Left cardiac atrium (tissue), 4 donors: ENCODE measurements at regions not wholly inside any gene's neighbourhood (a gene's known extent, or its start where the extent isn't known, plus 50 kb on each side); places are given as distances from the start of the nearest gene placed in this dataset.
"Not testable (repeated sequence)": the region's sequence is repeated elsewhere in the genome, so short reads cannot be mapped to it uniquely, and the experiment has no call there.

Experiments used
- ATAC-seq, 2 donors: fragments of 200-7000 bp; cut with Tn5 transposase; one replicate each; pipeline ENCODE4 v1.9.1; 2020; ENCODE audit warnings: mild to moderate bottlenecking in 2 of 2, moderate library complexity in 2 of 2
- DNase-seq: peaks from one replicate; pipeline ENCODE4 v3.0.0-alpha.2; 2020
- intact Hi-C, 2 donors: fragments of 100-400 bp; cut with DNase I; formaldehyde crosslinking; loops; one replicate each; pipeline versions ENCODE4 v1.14.1 to v1.15.1; 2022 to 2023
- donor health status: DM: no; HTN: yes; CAD: no.
- donor health status: DM: no; HTN: yes; CAD: no; lungs with severe emphysema.
- donor health status: DM: yes; HTN: yes; CAD: no.
- donor health status: Dilated cardiomyopathy.

DNA sequence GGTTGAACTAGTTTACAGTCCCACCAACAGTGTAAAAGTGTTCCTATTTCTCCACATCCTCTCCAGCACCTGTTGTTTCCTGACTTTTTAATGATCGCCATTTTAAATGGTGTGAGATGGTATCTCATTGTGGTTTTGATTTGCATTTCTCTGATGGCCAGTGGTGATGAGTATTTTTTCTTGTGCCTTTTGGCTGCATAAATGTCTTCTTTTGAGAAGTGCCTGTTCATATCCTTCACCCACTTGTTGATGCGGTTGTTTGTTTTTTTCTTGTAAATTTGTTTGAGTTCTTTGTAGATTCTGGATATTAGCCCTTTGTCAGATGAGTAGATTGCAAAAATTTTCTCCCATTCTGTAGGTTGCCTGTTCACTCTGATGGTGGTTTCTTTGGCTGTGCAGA, 462.0 kb upstream of the ZMIZ1 start:
- DNase-seq, intact Hi-C loops, ATAC-seq: not testable (repeated sequence)

DNA sequence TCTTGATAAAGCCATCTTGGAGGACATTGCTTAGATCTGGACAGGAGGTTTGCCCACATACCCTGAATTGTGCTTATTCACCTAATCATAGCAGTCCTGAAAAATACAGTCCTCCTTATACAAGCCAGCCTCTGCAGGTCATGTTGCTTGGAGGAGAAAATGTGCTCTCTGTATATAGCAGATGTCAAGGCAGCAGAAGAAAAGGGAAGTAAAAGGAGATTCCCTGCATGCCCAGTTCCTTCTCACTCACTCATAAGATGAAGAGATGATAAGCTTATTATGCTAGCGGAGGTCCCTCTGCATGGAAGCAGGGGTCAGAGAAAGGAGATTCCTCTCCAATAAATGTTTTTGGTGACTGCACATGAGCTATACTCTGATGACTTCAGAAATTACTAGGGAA, 458.8 kb upstream of the ZMIZ1 start:
- DNase-seq (no peak), ATAC-seq (no peak)
- intact Hi-C loops, result no loop called here

DNA sequence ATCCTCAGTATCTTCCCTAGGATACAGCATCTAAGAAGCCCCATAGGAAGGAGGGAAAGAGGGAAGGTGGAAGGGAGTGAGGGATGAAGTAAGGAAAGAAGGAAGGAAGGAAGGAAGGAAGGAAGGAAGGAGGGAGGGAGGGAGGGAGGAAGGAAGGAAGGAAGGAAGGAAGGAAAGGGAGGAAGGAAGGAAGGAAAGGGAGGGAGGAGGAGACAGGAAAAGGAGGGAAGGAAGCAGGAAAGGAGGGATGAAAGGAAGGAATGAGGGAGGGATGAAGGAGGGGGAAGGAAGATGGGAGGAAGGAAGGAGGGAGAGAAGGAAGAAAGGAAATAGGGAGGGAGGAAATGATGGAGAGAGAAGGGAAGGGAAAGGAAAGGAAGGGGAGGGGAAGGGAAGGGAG, 455.6 kb upstream of the ZMIZ1 start:
- intact Hi-C loops, result no loop called here
- DNase-seq, result no peak
- ATAC-seq, result no peak

DNA sequence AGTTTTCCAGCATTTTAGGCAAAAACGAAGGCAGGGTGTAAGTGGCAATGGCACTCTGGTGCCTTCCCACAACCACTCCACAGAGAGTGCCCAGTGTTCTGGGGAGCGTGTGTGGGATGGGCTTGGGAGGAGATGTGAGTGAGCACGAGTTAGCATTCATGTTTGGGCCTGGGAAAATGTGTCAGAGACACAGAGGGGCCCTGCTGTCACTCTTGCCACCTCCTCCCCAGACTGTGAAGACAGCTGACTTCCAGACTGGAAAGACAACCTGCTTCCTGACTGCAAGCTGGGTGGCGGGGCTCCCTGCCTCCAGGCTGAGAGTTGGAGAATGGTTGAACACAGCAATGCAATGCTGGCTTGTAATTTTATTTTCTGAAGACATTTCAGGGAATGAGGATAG, 454.5 kb upstream of the ZMIZ1 start:
- intact Hi-C loops, result no loop called here
- DNase-seq (no peak), ATAC-seq (no peak)

DNA sequence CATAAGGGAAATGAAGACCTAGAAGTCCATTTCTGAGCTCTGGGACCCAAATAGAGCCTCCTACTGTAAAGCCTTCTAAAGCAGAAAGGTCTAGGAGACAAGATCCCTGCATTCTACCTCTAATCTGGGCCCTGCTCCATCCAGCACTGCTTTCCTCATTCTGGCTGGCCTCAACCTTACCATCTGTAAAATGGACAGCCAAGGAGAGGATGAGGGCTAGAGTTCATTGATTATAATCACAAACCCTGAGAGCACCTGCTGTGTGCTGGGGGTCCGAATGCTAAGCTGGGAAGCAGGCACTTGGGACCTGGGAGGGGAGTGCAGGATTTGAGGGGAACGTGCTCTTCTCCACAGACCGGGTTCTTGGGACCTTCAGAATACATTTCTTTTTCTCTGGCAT, 454.0 kb upstream of the ZMIZ1 start:
- intact Hi-C loops, result no loop called here
- ATAC-seq, result no peak

DNA sequence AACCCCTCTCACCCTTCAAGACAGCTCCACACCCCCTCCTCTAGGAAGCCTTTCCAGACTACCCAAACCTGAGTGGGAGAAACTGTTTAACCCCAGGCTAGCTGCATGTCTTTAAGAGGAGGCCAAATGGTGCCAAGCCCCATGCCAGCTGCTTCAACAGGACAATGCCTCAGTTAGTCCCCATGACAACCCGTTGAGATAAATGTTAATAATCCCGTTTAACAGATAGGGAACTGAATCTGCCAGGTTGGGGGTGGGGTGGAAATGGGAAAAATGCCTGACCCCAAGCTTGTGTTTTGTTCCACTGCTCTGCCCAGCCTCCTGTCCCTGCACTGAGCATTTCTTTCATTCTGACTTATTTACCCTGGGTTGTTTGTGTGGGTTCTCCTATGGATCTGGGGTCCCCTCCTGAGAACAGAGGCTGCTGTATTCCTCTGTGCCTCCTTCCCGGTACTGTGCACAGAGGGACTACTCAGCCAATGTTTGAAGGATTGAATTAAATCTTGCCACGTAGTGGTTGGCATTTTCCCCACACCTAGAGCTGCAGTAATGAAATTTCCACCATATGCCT, 452.6 kb upstream of the ZMIZ1 start:
- intact Hi-C loops, result no loop called here
- DNase-seq (no peak), ATAC-seq (no peak)

More for the DNA sequence above, 454.0 kb upstream of the ZMIZ1 start:
- no peak for DNase-seq

DNA sequence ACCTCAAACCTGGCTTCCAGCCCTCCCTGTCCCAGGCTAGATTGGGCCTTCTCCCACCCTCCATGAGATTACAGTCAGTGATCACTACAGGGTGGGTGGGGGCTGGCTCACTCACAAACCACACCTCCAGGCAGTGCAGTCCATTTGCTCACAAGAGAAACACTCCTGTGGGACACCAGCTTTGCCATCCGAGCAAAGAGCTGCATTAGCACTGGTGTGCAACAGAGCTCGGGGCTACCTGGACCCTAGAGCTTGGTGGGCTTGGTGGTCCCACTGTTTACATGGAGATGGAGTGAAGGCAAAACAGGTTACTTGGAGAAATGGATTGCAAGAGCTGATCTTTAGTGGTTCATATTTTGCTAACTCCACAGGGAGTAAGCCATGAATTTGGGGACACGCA, 451.7 kb upstream of the ZMIZ1 start:
- ATAC-seq (no peak), DNase-seq (no peak)
- intact Hi-C loops, result no loop called here

DNA sequence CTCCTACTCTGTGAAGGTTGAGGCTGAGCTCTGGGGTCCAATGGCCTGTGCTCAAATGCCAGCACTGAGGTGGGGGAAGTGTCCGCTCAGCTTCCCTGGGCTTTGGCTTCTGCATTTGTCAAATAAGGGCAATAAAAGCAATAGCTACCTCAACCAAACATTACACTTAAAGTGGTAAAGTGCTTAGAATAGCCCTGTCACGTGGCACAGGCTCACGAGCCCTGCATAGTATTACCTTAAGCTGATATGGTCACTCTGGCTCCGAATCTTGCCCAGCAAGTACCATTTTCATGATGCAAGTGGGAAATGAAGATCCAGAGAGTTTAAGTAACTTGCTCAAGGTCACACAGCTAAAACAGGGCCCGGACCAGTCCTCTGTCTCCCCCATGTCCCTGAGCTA, 451.1 kb upstream of the ZMIZ1 start:
- DNase-seq (no peak), ATAC-seq (no peak)
- intact Hi-C loops, result no loop called here

DNA sequence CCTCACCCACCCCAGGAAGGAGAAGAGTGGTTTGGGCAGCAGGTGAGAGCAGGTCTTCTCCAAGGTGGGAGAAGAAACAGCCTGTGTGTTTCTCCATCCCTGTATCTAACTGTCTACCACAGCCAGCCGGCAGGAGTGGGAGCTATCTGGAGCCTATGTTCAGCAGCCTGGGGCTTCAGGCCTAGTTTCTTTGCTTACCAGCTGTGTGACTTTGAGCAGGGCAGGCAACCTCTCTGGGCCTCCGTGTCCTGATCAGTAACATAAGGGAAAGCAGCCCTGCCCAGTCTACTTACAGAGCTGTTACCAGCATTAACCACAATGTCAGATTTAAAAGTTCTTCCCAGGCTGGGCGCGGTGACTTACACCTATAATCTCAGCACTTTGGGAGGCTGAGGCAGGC, 450.7 kb upstream of the ZMIZ1 start:
- intact Hi-C loops, result no loop called here
- no peak for DNase-seq
- no peak for ATAC-seq

DNA sequence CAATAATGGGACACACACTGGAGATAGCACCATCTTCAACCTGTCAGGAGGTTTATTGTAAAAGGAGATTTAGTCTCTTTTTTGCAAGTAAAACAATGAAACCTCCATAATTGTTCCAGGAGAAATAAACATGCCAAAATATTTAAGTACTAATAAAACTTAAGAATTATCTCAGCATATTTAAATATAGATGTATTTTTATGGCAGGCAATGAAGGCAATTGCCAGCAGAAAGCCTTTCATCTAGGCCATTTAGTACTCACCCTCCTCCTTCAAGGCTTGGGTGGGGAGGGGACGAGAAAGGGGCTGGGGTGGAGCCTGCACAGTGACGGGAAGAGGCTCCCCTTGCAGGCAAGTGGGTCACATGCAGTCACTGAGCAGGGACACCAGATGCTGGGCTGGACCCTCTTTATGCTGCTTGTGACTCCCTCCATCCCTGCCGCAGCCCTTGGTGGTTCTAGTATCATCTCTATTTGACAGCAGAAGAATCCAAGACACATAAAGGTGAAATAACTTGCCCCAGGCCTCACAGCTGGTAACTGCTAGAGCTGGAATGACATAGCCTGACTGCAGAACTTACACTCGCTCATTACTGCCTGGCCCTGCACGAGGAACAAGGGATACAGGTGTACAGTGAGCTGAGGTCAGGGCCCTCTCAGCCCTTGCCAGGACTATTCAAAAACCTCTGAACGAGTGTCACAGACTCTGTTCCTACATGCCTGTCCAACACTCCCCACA, 449.5 kb upstream of the ZMIZ1 start:
- intact Hi-C loops, result no loop called here
- ATAC-seq, result no peak
- DNase-seq, result no peak

DNA sequence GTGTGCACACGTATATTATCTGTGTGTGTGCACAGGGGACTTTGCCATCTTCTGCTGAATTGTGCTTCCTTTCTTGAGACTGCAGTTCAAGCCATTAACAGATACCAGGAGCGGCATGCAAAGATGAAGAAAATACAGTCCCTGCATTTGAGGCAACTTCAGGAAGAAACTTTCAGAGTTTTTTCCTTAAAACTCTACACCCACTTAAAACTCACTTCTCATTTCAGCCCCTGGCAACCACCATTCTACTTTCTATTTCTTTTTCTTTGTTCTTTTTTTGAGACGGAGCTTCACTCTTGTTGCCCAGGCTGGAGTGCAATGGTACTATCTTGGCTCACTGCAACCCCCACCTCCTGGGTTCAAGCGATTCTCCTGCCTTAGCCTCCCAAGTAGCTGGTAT, 448.9 kb upstream of the ZMIZ1 start:
- intact Hi-C loops, result no loop called here
- ATAC-seq (no peak), DNase-seq (no peak)

DNA sequence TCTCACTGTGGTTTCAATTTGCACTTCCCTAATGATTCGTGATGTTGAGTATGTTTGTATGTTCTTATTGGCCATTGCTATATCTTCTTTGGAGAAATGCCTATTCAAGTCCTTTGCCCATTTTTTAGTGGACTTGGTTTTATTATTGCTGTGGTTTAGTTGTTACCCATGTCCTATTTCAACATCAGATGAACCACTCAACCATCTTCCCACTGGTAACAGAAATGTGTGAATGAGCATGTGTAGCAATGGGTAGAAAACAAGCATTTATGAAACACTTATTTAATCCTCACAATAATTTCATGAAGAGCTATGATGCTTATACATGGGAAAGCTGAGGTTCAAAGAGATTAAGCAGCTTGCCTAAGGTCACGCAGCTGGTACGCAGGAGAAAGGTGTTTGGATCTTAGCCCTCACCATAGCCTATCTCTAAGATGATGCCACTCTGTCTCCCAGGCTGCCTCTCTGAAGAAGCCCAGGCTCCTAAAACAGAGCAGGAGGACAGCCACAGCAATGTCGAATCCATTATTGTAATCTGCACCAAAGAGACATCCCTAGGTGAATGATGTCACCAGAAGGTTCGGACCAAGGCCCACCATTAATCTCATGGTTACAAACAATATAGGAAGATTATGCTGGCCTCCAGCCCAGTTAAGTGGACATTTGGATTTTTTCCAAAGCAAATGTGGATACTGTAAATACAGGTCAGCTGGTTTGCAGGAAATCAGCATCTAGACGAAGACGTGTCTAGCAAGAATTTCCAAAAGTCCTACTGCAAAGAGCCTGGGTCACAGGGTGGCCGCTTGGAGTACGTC, 447.6 kb upstream of the ZMIZ1 start:
- DNase-seq (no peak), ATAC-seq (no peak)
- intact Hi-C loops, result no loop called here

DNA sequence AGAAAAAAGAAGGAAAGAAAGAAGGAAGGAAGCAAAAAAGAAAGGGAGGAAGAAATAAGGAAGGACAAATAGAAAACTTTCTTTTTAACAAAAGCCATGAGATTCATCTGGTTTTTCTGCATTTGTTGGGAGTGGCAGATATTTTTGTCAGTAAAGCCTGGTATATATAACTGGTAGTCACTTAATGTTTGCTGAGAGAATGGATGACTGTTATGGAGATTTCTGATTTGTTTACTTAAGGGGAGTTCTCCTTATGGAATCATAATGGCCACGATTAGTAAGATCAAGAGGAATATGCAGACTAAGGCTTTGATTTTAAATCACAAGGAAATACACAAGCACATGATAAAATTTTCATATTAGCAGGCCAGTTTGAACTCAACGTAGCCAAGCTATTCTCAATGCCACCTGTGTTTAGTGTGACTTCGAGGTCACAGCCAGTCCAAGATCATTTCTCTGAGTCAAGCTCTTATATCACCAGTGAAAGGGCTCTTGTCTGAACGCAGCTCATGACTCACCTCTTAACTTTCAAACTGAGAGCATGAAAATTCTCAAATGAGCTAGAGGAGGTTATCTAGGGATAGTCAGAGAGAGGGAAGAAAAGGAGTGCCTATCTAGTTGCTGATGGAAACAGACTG, 445.1 kb upstream of the ZMIZ1 start:
- peak; percentile 53 to 95 for ATAC-seq
- no peak for DNase-seq
- intact Hi-C loops, result no loop called here

DNA sequence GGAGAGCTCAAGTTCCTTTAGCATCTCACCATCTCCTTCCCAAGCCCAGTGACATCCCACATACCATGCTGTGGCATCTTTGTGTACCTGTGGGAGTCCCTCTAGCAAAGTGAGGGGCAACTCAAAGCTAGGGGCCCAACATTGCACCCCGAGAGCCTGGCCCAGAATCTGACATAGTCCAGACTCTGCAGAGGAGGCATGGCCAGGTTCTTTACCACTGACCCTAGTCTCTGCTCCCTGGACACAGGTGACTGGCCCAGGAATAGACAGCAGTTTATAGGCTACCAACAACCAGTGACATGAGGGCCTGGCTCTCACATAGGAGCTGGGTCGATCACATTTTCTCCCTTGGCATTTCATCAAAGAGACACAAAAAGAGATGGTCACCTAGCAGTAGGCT, 444.0 kb upstream of the ZMIZ1 start:
- ATAC-seq, result no peak
- intact Hi-C loops, result no loop called here
- DNase-seq, result no peak

DNA sequence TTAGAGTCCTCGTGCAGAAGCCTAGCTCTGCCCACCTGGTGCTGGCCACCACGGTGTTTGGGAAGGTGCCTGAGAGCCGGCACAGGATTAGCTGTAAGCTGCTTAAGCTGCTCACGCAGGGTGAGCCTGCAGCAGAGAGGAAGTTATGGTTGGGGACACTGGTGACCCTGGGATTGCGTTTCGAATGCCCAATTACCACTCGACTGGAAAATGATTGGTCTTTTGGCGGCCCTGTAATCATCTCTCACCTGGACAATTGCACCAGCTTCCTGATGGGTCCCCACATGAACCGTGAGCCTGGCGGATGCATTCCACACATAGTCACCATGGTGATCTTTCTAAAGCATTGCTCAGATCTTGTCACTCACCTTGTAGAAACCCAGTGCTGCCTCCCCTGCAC, 442.3 kb upstream of the ZMIZ1 start:
- intact Hi-C loops, result no loop called here
- ATAC-seq (no peak), DNase-seq (no peak)

DNA sequence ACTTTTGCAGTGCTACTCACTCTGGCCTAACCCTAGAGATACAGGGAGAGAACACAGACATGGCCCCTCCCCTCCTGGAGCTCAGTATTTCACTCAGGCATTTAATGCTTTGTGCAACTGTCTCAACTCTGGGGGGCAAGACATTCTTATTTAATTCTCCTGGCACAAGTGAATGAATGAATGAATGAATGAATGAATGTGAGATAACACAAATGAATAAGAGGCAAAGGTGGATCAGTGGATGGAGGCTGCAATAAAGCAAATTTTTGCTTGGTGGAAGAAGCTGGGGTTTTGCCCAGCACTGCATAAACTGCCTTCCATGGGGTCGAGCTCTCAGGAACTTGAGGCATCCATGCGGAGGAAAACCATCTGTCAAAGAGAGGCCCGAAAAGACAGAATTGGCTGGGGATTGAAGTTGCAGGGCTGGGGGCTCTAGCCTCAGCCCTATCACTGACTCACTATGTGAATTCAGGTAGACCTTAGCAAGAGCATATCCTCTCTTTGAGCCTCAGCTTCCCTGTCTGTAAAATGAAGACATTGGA, 441.4 kb upstream of the ZMIZ1 start:
- no peak for ATAC-seq
- intact Hi-C loops, result no loop called here
- DNase-seq, result no peak

DNA sequence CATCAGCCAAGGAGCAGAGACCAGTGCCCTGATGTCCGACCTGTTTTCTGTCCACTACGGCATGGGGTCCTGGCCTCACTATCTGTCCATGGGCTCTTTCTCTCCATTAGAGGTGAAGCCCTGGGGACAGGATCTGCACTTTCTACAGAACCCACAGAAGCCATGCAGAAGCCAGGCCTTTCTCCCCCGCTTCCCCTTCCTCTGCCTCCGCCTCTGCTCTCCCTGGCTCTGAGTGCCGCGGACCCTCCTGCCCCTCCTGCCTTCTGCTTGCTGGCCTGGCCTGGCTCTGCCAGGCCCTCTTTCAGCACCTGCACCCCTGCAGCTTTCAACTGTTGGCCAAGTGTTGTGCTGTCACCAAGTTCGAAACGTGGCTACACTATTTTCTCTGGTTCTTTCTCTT, 439.8 kb upstream of the ZMIZ1 start:
- intact Hi-C loops, result no loop called here
- DNase-seq, result no peak
- no peak for ATAC-seq

DNA sequence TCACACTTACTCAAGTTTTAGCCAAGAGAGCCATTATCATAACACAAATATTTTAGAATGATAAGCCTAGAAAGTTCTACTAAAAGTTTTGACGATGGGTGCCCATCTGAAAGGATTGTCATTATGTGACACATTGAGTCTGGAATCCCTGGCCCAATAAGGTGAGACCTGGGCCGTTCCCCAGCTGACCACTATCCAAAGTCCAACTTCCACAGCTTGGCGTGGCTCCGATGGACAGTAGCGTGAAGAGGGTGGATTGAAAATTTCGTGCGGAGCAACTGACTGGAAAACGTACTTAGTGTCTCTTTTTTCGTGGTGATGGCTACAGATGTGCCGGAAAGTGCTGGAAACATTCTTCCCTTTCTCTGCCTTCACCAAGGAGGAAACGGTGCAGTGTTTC, 439.0 kb upstream of the ZMIZ1 start:
- no peak for DNase-seq
- intact Hi-C loops, result no loop called here
- ATAC-seq, result no peak

DNA sequence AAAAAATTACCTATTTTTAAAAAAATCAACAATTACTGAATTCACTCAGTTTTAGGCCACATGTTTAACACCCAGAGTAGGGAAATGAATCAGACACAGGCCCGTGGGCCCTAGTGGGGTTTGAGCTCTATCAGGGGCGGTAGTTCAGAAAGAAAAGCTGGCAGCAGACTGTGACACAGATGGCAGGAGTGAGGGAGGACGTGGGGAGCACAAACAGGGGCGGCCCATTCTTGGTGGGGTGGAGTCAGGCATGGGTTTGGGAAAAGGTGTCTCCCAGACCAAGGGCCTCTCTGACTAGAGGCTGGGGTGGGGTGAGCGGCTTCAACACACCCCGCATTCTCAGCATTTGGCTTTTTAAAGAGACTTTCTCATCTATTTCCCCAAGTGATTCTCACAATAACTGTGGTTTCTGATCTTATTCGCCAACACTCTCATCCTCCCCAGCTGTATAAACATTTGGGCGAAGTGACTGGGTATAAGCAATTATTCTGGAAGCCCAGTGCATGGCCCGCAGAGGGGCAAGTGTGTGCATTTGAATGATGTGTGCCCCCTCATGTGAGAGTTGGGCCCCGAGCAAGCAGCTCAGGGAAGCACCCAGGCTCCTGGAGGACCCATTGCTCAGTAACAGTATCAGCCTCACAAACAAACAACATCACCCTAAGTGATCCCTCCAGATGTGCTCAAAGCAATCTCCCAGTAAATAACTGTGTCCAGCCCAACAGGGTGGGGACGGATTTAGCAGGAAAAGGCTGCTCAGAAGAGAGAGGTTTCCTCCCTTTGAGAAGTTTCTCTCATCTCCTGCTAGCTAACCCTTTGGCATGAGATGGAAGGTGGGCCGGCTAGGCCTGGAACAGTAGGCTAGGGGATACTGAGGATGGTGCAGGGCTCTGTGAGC, 437.6 kb upstream of the ZMIZ1 start:
- ATAC-seq (peak in 1 of 2 donors; percentile 53), DNase-seq (peak; percentile 46)
- intact Hi-C loops, result no loop called here
